Transverse colon (tissue), 4 donors: ENCODE measurements at regions not wholly inside any gene's neighbourhood (a gene's known extent, or its start where the extent isn't known, plus 50 kb on each side); places are given as distances from the start of the nearest gene placed in this dataset.

Experiments used
- DNase-seq: peaks from one replicate; pipeline ENCODE4 v3.0.0-alpha.2; 2019
- H3K27ac ChIP-seq, 4 donors: fragments of 200-600 bp; sonication (generic); 2 replicates each; pipeline ENCODE4 v1.5.1; 2016 to 2018; ENCODE audit warnings: inconsistent platforms in 4 of 4
- H3K27me3 ChIP-seq: fragments of 200-600 bp; sonication (generic); 2 replicates; pipeline ENCODE4 v1.5.1; 2017; ENCODE audit warnings: inconsistent platforms
- H3K36me3 ChIP-seq, 4 donors: fragments of 200-600 bp; sonication (generic); 2 replicates each; pipeline ENCODE4 v1.5.1; 2017 to 2019; ENCODE audit warnings: inconsistent platforms in 4 of 4
- H3K4me1 ChIP-seq, 4 donors: fragments of 200-600 bp; sonication (generic); 2 replicates each; pipeline ENCODE4 v1.5.1; 2017 to 2020; ENCODE audit warnings: inconsistent platforms in 4 of 4
- H3K4me3 ChIP-seq, 4 donors: fragments of 200-600 bp; sonication (generic); 1 replicate in 1 of 4; 2 replicates in 3 of 4; pipeline versions ENCODE4 v1.5.1 to v1.6.1; 2017 to 2019; ENCODE audit warnings: inconsistent platforms in 4 of 4
- H3K9me3 ChIP-seq, 2 donors: fragments of 200-600 bp; sonication (generic); 2 replicates each; pipeline ENCODE4 v1.5.1; 2017 to 2019; ENCODE audit warnings: inconsistent platforms in 2 of 2
- CTCF ChIP-seq, 5 experiments: fragments of 200-600 bp in 3 of 5; fragments of 450-650 bp in 2 of 5; sonication (generic) in 3 of 5; IDR thresholded peaks; 1 replicate in 2 of 5; 2 replicates in 3 of 5; pipeline ENCODE4 v1.5.1; 2016 to 2017; ENCODE audit warnings: antibody characterized with exemption in 5 of 5, inconsistent platforms in 3 of 5, mild to moderate bottlenecking in 2 of 5, moderate library complexity in 1 of 5
- EP300 ChIP-seq: sonication (generic); formaldehyde crosslinking; IDR thresholded peaks from one replicate; pipeline ENCODE4 v1.6.1; 2017; ENCODE audit warnings: antibody characterized with exemption, low read depth
- POLR2A ChIP-seq: fragments of 450-650 bp; IDR thresholded peaks from one replicate; pipeline ENCODE4 v1.6.1; 2016; ENCODE audit warnings: antibody characterized with exemption, mild to moderate bottlenecking, moderate library complexity
- POLR2AphosphoS5 ChIP-seq, 3 donors: sonication (generic); formaldehyde crosslinking; IDR thresholded peaks; one replicate each; pipeline ENCODE4 v1.6.1; 2016; ENCODE audit warnings: antibody characterized with exemption in 3 of 3
- WGBS, 2 donors: methylation state at CpG; one replicate each; pipeline ENCODE4 v1.1.5; 2018; ENCODE audit warnings: low coverage in 1 of 2; 5-methylcytosine and 5-hydroxymethylcytosine counted together
- in situ Hi-C, 4 donors: fragments of 200-750 bp; cut with MboI; loops; one replicate each; pipeline versions ENCODE4 v1.15.0 to v1.15.1; 2017; ENCODE audit warnings: low sequenced_read_pairs in 3 of 4, low pct_ligation_motif_present in 1 of 4, low pct_unique_long_range_greater_than_20kb in 1 of 4
- intact Hi-C: fragments of 100-400 bp; cut with DNase I; formaldehyde crosslinking; loops from one replicate; pipeline ENCODE4 v1.15.1; 2023; ENCODE audit warnings: low total_unique reads

DNA sequence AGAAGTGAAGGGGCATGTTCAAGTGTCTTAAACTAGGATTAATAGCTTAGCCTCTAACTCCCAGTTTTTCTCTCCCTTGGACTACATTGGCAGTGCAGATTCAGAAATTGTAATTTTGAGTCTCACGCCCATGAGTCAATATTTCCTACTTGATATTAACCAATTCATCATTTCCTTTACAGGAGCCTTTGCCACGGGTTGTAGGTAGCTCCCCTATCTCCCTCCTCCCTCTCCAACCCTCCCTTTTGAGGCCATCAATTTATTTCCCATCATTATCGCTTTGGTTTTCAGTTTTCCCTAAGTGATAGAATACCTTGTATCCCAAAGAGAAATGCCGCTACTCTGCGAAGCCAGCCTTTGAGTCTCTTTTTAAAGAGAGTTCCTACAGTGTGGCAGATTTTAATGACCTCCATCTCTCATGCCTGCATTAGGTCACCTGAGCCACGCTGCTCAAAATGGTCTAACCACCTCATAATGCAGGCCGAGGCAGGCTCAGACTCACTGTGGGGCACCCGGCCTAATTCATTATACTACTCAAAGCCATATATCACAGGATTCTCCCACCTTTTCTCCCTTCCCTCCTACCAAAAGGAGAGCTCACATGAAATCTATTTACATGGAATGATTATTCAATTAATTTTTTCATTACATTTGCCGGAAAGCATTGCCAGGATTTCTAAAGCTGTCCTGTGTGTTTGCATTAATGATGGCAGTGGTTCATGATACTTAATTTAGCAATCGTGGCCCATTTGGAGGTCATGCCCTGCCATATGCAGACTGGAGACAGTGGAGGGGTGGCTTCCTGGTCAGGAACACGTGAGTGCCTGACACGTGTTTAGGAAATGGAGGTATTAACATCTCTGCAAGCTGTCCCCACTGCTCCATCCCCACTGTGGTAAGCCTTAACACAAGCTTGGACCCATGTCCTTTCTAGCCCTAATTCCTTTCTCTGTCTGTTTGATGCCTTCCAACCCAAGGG, 448.2 kb upstream of the AUTS2 start:
- intact Hi-C loops: no loop called here
- no peaks in the 10 kb centered on the region for H3K36me3 ChIP-seq

GRCh38 chr7:69162326-69162725, 435.9 kb upstream of the AUTS2 start:
- in situ Hi-C loops: no loop called here
- H3K9me3 ChIP-seq: peaks cover 0 to 4% of the 10 kb centered on the region in 2 donors
- no peak overlapping the region for H3K4me3 ChIP-seq
- H3K4me1 ChIP-seq: no peaks in the 10 kb centered on the region
- no peak overlapping the region for H3K27ac ChIP-seq
- TF ChIP-seq POLR2A: no peak
- no peak for TF ChIP-seq CTCF (IDR thresholded peaks at IDR 0.05)
- TF ChIP-seq POLR2AphosphoS5 (IDR thresholded peaks at IDR 0.05): no peak
- no peak for TF ChIP-seq EP300
- no peak for DNase-seq
- H3K36me3 ChIP-seq: no peaks in the 10 kb centered on the region
- no peaks in the 10 kb centered on the region for H3K27me3 ChIP-seq
- intact Hi-C loops: no loop called here
- WGBS, 2 donors: 43 to 51% methylated on average over 1 of the region's 1 CpG

More for the DNA sequence above, 448.2 kb upstream of the AUTS2 start:
- in situ Hi-C loops: no loop called here
- Histone ChIP-seq H3K27ac (no peak overlapping the region), H3K4me3 (no peak overlapping the region), H3K4me1 (peaks cover 0 to 4% (median 0%) of the 10 kb centered on the region in 4 donors), H3K9me3 (no peaks in the 10 kb centered on the region), H3K27me3 (no peaks in the 10 kb centered on the region)
- no peak for TF ChIP-seq CTCF (IDR thresholded peaks at IDR 0.05)
- no peak for TF ChIP-seq POLR2AphosphoS5 (IDR thresholded peaks at IDR 0.05)
- TF ChIP-seq EP300: no peak
- no peak for TF ChIP-seq POLR2A
- 75 to 79% methylated on average over 6 to 12 of the region's 12 CpGs for WGBS, 2 donors
- no peak for DNase-seq

DNA sequence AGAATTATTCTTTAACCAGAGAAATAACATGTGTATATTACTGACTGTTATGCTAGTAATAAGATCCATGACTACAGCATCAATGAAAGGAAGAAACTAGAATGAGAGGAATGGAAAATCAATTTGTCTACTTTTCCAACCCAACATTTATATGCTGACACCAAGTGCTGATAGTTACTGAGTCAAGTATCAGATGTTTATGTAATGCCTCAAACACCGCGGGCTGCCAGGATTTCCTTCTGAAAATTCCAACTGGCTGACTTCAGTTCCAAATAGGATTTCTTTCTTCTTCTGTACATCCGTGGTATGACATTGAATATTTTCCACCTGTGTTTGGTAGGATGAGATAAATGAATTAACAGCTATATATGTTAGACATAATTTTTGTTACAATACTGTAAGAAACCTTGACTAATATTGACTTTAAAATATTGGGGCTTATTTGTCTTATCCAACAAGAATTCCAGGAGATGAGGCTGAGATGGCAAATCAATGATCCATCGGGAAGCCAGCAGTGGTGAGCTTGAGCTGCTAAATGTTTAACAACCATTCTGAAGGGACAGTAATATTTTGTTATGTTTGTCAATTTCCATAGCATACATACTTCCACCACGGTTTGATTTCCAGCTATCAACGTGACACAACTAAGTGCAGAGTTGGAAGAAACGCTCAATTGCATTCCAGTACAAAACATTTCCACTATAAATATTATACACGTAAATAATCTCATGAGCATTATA, 435.2 kb upstream of the AUTS2 start:
- no peak overlapping the region for H3K4me3 ChIP-seq
- intact Hi-C loops (no loop called here), in situ Hi-C loops (no loop called here)
- DNase-seq: no peak
- H3K36me3 ChIP-seq: no peaks in the 10 kb centered on the region
- 68 to 74% methylated on average over 8 of the region's 8 CpGs for WGBS, 2 donors
- no peaks in the 10 kb centered on the region for H3K27me3 ChIP-seq
- H3K27ac ChIP-seq: no peak overlapping the region
- peaks cover 0 to 4% of the 10 kb centered on the region in 2 donors for H3K9me3 ChIP-seq
- no peaks in the 10 kb centered on the region for H3K4me1 ChIP-seq
- TF ChIP-seq POLR2AphosphoS5 (IDR thresholded peaks at IDR 0.05): no peak
- no peak for TF ChIP-seq CTCF (IDR thresholded peaks at IDR 0.05)
- TF ChIP-seq EP300: no peak

- H3K4me1 ChIP-seq: no peaks in the 10 kb centered on the region
- H3K27ac ChIP-seq: no peak overlapping the region
- no peaks in the 10 kb centered on the region for H3K9me3 ChIP-seq
- no peak for DNase-seq
- H3K27me3 ChIP-seq: no peaks in the 10 kb centered on the region
- WGBS, 2 donors: 94% methylated on average over 7 of the region's 7 CpGs; no CpG with 5 or more reads in 1 of the 2 donors
- H3K36me3 ChIP-seq: no peaks in the 10 kb centered on the region
- no peak overlapping the region for H3K4me3 ChIP-seq
- in situ Hi-C loops: no loop called here
- TF ChIP-seq POLR2A (no peak), EP300 (no peak), POLR2AphosphoS5 (IDR thresholded peaks at IDR 0.05) (no peak), CTCF (IDR thresholded peaks at IDR 0.05) (no peak)
- intact Hi-C loops: no loop called here
These were observed 431.2 kb upstream of the AUTS2 start for GRCh38 chr7:69166979-69167516.
